H1 (cell line): ENCODE measurements at regions not wholly inside any gene's neighbourhood (a gene's known extent, or its start where the extent isn't known, plus 50 kb on each side); places are given as distances from the start of the nearest gene placed in this dataset.

Experiments
- CHD7 ChIP-seq: fragments of 300-600 bp; sonication (generic); IDR thresholded peaks from 2 replicates; pipeline ENCODE4 v1.7.1; 2012; ENCODE audit warnings: low read length, moderate library complexity, mild to moderate bottlenecking, inconsistent platforms; ENCODE audit not compliant: insufficient replicate concordance
- CREB1 ChIP-seq: IDR thresholded peaks from 2 replicates; pipeline ENCODE4 v1.6.1; 2012; ENCODE audit warnings: inconsistent platforms
- CTCF ChIP-seq, 3 experiments: IDR thresholded peaks; 1 replicate in 2 of 3; 2 replicates in 1 of 3; pipeline versions ENCODE4 v1.5.1 to v1.6.1; 2011; ENCODE audit warnings: low read length in 3 of 3, mild to moderate bottlenecking in 3 of 3, inconsistent platforms in 2 of 3, low read depth in 1 of 3, moderate library complexity in 1 of 3; ENCODE audit not compliant: insufficient read depth in 1 of 3; ENCODE audit errors: control extremely low read depth in 1 of 3
- KDM4A ChIP-seq: IDR thresholded peaks from one replicate; pipeline ENCODE4 v1.7.1; 2012; ENCODE audit warnings: low read depth, mild to moderate bottlenecking, moderate library complexity, low read length, inconsistent platforms; ENCODE audit not compliant: severe bottlenecking
- SIN3A ChIP-seq, 2 experiments: IDR thresholded peaks in 1 of 2; conservative IDR thresholded peaks in 1 of 2; 2 replicates each; pipeline ENCODE4 v1.6.1; 2011 to 2012; ENCODE audit warnings: low read length in 2 of 2, improper control_type of control experiment in 1 of 2, low read depth in 1 of 2, mild to moderate bottlenecking in 1 of 2

DNA sequence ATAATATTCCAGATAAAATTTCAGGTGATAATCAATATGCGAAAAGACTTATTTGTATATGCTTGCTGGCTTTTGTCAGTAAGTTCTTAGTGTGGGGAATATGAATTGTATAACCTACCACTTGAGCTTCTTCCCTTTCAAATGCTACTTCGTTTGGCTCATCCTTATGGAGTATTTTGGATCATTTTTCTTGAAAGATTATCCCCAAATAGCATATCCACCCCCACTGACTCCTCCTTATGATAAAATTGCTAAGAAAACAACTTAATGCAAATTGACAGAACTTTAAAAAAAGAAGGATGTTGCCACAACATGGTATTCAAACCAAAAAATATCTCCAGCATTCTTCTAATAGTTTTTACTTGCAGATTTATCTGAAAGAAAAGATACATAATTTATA lies 393.3 kb downstream of the PPP3CA start (continued):
- TF ChIP-seq CHD7: no peak
- no peak for TF ChIP-seq KDM4A
- no peak for TF ChIP-seq SIN3A (conservative IDR thresholded peaks at IDR 0.05 in 1 of 2, IDR thresholded peaks at IDR 0.05 in 1 of 2; ENCODE audit: low read depth in 1 of 2, low read length in 2 of 2)
- no peak for TF ChIP-seq CTCF (IDR thresholded peaks at IDR 0.05; ENCODE audit: control extremely low read depth in 1 of 3, insufficient read depth in 1 of 3, low read depth in 1 of 3, low read length in 3 of 3)
- TF ChIP-seq CREB1: no peak
- TF ChIP-seq, all 59 proteins: peak for 0
